ENCODE measurements at regions not wholly inside any gene's neighbourhood (a gene's known extent, or its start where the extent isn't known, plus 50 kb on each side); places are given as distances from the start of the nearest gene placed in this dataset.

GRCh38 chr13:85551012-85551411 is 248.2 kb downstream of the SLITRK6 start:
- no peak for TF ChIP-seq GATA2 (IDR thresholded peaks at IDR 0.05; ENCODE audit: low read depth, low read length)
- no peak for TF ChIP-seq GATA3 (IDR thresholded peaks at IDR 0.05; ENCODE audit: low read depth, low read length)
